ENCODE measurements at regions not wholly inside any gene's neighbourhood (a gene's known extent, or its start where the extent isn't known, plus 50 kb on each side); places are given as distances from the start of the nearest gene placed in this dataset.

- no peak for TF ChIP-seq CTCF (IDR thresholded peaks at IDR 0.05; ENCODE audit: insufficient read depth, low read length)
- DNase-seq (ENCODE audit: low read depth): no peak
Measured at GRCh38 chr7:96614154-96614867, 95.3 kb downstream of the SEM1 start.

GRCh38 chr7:96612034-96612433, 97.6 kb downstream of the SEM1 start:
- TF ChIP-seq CTCF (IDR thresholded peaks at IDR 0.05; ENCODE audit: insufficient read depth, low read length): no peak
- DNase-seq (ENCODE audit: low read depth): no peak
- no peak overlapping the region for H3K4me3 ChIP-seq (ENCODE audit: low read depth, low read length)

More at GRCh38 chr7:96614154-96614867, 95.3 kb downstream of the SEM1 start:
- H3K4me3 ChIP-seq (ENCODE audit: low read depth, low read length): no peak overlapping the region

GRCh38 chr7:96605045-96605716, 104.5 kb downstream of the SEM1 start:
- H3K4me3 ChIP-seq (ENCODE audit: low read depth, low read length): no peak overlapping the region
- no peak for DNase-seq (ENCODE audit: low read depth)
- no peak for TF ChIP-seq CTCF (IDR thresholded peaks at IDR 0.05; ENCODE audit: insufficient read depth, low read length)

GRCh38 chr7:96599288-96599936, 110.2 kb downstream of the SEM1 start:
- TF ChIP-seq CTCF (IDR thresholded peaks at IDR 0.05; ENCODE audit: insufficient read depth, low read length): no peak
- no peak for DNase-seq (ENCODE audit: low read depth)
- H3K4me3 ChIP-seq (ENCODE audit: low read depth, low read length): no peak overlapping the region

- no peak overlapping the region for H3K4me3 ChIP-seq (ENCODE audit: low read depth, low read length)
- no peak for DNase-seq (ENCODE audit: low read depth)
- no peak for TF ChIP-seq CTCF (IDR thresholded peaks at IDR 0.05; ENCODE audit: insufficient read depth, low read length)
Measured at GRCh38 chr7:96598421-96598820, 111.2 kb downstream of the SEM1 start.

- DNase-seq (ENCODE audit: low read depth): no peak
- no peak overlapping the region for H3K4me3 ChIP-seq (ENCODE audit: low read depth, low read length)
- TF ChIP-seq CTCF (IDR thresholded peaks at IDR 0.05; ENCODE audit: insufficient read depth, low read length): no peak
Measured at GRCh38 chr7:96596120-96596826, 113.4 kb downstream of the SEM1 start.

All from fibroblast of the aortic adventitia (primary cell).